WTC11 (cell line): ENCODE measurements at regions not wholly inside any gene's neighbourhood (a gene's known extent, or its start where the extent isn't known, plus 50 kb on each side); places are given as distances from the start of the nearest gene placed in this dataset.

ENCODE experiments used
- CTCF ChIP-seq: fragments of 200-600 bp; IDR thresholded peaks from 2 replicates; pipeline ENCODE4 v1.8.0; 2022; ENCODE audit warnings: antibody characterized with exemption
- NR3C1 ChIP-seq: sonication (generic); formaldehyde crosslinking; conservative IDR thresholded peaks from 2 replicates; pipeline ENCODE4 v1.8.1; 2023; ENCODE audit warnings: low read depth, mild to moderate bottlenecking, missing genetic modification reagents
- SP1 ChIP-seq: sonication (generic); formaldehyde crosslinking; conservative IDR thresholded peaks from 2 replicates; pipeline ENCODE4 v1.8.1; 2022; ENCODE audit warnings: missing genetic modification reagents

- no peak for TF ChIP-seq SP1
- TF ChIP-seq NR3C1 (CRISPR knock-in tag): no peak
- TF ChIP-seq CTCF: no peak
These were observed 242.8 kb downstream of the BAMBI start for GRCh38 chr10:28920091-28920490.
